A549 (cell line): ENCODE measurements at regions not wholly inside any gene's neighbourhood (a gene's known extent, or its start where the extent isn't known, plus 50 kb on each side); places are given as distances from the start of the nearest gene placed in this dataset.
A peak's percentile ranks its signal among the peaks of the same experiment; 100 is the strongest.

Experiments used
- ATAC-seq, 2 experiments: fragments of 200-7000 bp in 1 of 2; fragments of >200 bp in 1 of 2; cut with Nextera tagmentation in 1 of 2; cut with Tn5 transposase in 1 of 2; 3 replicates each; pipeline versions ENCODE4 v1.8.0 to v1.9.1; 2018 to 2020; ENCODE audit warnings: mild to moderate bottlenecking in 1 of 2, moderate library complexity in 1 of 2
- CTCF ChIA-PET: fragments of 300-600 bp; sonication (Branson Sonifier 250); formaldehyde crosslinking; extraction: SDS; loops from one replicate; lab custom pipeline; 2021; ENCODE audit warnings: antibody characterized with exemption, inconsistent platforms; lab: Yijun Ruan, JAX
- POLR2A ChIA-PET: fragments of 350-600 bp; formaldehyde crosslinking; extraction: SDS; loops from one replicate; lab custom pipeline; 2021; ENCODE audit warnings: antibody characterized with exemption, inconsistent platforms; lab: Yijun Ruan, JAX
- DNase-seq, 2 experiments: peaks; one replicate each; pipeline versions ENCODE4 v3.0.0 to v3.0.0-alpha.2; 2011 to 2016; ENCODE audit warnings: low read depth in 1 of 2, low spot score in 1 of 2
- FAIRE-seq: peaks from 2 replicates; lab custom pipeline; 2011; peaks lifted over from hg19 to GRCh38; lab: Jason Lieb, UNC
- H3K27ac ChIP-seq, 2 experiments: fragments of >200 bp; sonication (Bioruptor Twin); formaldehyde crosslinking; 3 replicates each; pipeline ENCODE4 v1.5.1; 2016 to 2017
- H3K4me1 ChIP-seq: fragments of >200 bp; sonication (Bioruptor Twin); formaldehyde crosslinking; 3 replicates; pipeline ENCODE4 v1.6.1; 2016
- H3K4me2 ChIP-seq: fragments of >200 bp; sonication (Bioruptor Twin); formaldehyde crosslinking; 3 replicates; pipeline ENCODE4 v1.6.1; 2016
- H3K4me3 ChIP-seq: fragments of >200 bp; sonication (Bioruptor Twin); formaldehyde crosslinking; 3 replicates; pipeline ENCODE4 v1.5.1; 2016
- H3K9me3 ChIP-seq: fragments of >200 bp; sonication (Bioruptor Twin); formaldehyde crosslinking; 3 replicates; pipeline ENCODE4 v1.6.1; 2016
- BHLHE40 ChIP-seq: IDR thresholded peaks from 2 replicates; pipeline ENCODE4 v1.6.1; 2012; ENCODE audit warnings: low read depth, low read length, inconsistent platforms
- CEBPB ChIP-seq, 2 experiments: fragments of >200 bp in 1 of 2; sonication (Bioruptor Twin) in 1 of 2; formaldehyde crosslinking in 1 of 2; IDR thresholded peaks; 2 replicates each; pipeline ENCODE4 v1.6.1; 2012 to 2016
- CHD2 ChIP-seq: fragments of 150-350 bp; IDR thresholded peaks from 2 replicates; pipeline ENCODE4 v1.6.1; 2014; ENCODE audit warnings: low read length; ENCODE audit not compliant: partially characterized antibody
- CHD4 ChIP-seq: fragments of 200-600 bp; sonication (generic); IDR thresholded peaks from 2 replicates; pipeline ENCODE4 v1.6.1; 2016; ENCODE audit warnings: antibody characterized with exemption, mild to moderate bottlenecking, borderline replicate concordance
- EHF ChIP-seq: fragments of 250-450 bp; sonication (Bioruptor Pico); IDR thresholded peaks from 2 replicates; pipeline ENCODE4 v1.5.0; 2020; ENCODE audit warnings: mild to moderate bottlenecking
- FOSL2 ChIP-seq, 2 experiments: fragments of 450-650 bp in 1 of 2; fragments of >200 bp in 1 of 2; sonication (Bioruptor Twin) in 1 of 2; formaldehyde crosslinking; IDR thresholded peaks; 2 replicates each; pipeline versions ENCODE4 v1.5.0 to v1.6.1; 2016 to 2020; ENCODE audit warnings: mild to moderate bottlenecking in 1 of 2, moderate library complexity in 1 of 2
- FOXS1 ChIP-seq: fragments of 250-450 bp; sonication (Bioruptor Pico); IDR thresholded peaks from 2 replicates; pipeline ENCODE4 v1.5.0; 2020; ENCODE audit warnings: mild to moderate bottlenecking, moderate library complexity
- GATA3 ChIP-seq: IDR thresholded peaks from 2 replicates; pipeline ENCODE4 v1.6.1; 2012; ENCODE audit warnings: borderline replicate concordance
- HDAC2 ChIP-seq: fragments of 200-600 bp; sonication (generic); IDR thresholded peaks from 2 replicates; pipeline ENCODE4 v1.6.1; 2016
- HOXB13 ChIP-seq: fragments of 250-450 bp; sonication (Bioruptor Pico); IDR thresholded peaks from 2 replicates; pipeline ENCODE4 v1.5.0; 2020; ENCODE audit warnings: low read depth, mild to moderate bottlenecking, moderate library complexity
- HOXB5 ChIP-seq: fragments of 250-450 bp; sonication (Bioruptor Pico); IDR thresholded peaks from 2 replicates; pipeline ENCODE4 v1.5.0; 2020; ENCODE audit warnings: mild to moderate bottlenecking, moderate library complexity
- JUN ChIP-seq, 2 experiments: fragments of >200 bp; sonication (Bioruptor Twin); formaldehyde crosslinking; IDR thresholded peaks; 2 replicates in 1 of 2; 3 replicates in 1 of 2; pipeline ENCODE4 v1.6.1; 2016 to 2017
- KDM1A ChIP-seq: fragments of 200-600 bp; sonication (generic); IDR thresholded peaks from 2 replicates; pipeline ENCODE4 v1.6.1; 2016; ENCODE audit warnings: low read depth, mild to moderate bottlenecking
- MAFK ChIP-seq: fragments of 450-650 bp; IDR thresholded peaks from 2 replicates; pipeline ENCODE4 v1.6.1; 2014; ENCODE audit not compliant: partially characterized antibody
- PHF8 ChIP-seq: fragments of 200-600 bp; sonication (generic); IDR thresholded peaks from 2 replicates; pipeline ENCODE4 v1.6.1; 2016; ENCODE audit warnings: low read depth, mild to moderate bottlenecking, antibody characterized with exemption, moderate library complexity, borderline replicate concordance
- POLR2A ChIP-seq: IDR thresholded peaks from 2 replicates; pipeline ENCODE4 v1.6.1; 2012; ENCODE audit warnings: mild to moderate bottlenecking, low read length
- SMC3 ChIP-seq: fragments of >200 bp; sonication (Bioruptor Twin); formaldehyde crosslinking; IDR thresholded peaks from 3 replicates; pipeline ENCODE4 v1.6.1; 2018; ENCODE audit warnings: inconsistent platforms
- SREBF2 ChIP-seq: fragments of 450-650 bp; IDR thresholded peaks from 2 replicates; pipeline ENCODE4 v1.6.1; 2014; ENCODE audit warnings: mild to moderate bottlenecking, moderate library complexity
- ZC3H11A ChIP-seq: fragments of 450-650 bp; IDR thresholded peaks from 2 replicates; pipeline ENCODE4 v1.6.1; 2014; ENCODE audit warnings: antibody characterized with exemption, mild to moderate bottlenecking
- ZFP36 ChIP-seq: fragments of 450-650 bp; IDR thresholded peaks from 2 replicates; pipeline ENCODE4 v1.6.1; 2014; ENCODE audit warnings: borderline replicate concordance; ENCODE audit not compliant: partially characterized antibody
- WGBS: methylation state at CpG from one replicate; pipeline ENCODE4 v1.1.6; 2017; ENCODE audit errors: missing lambda C conversion rate; 5-methylcytosine and 5-hydroxymethylcytosine counted together
- TF ChIP-seq, protein P1 (sequence below): fragments of 450-650 bp; IDR thresholded peaks from 2 replicates; pipeline ENCODE4 v1.6.1; 2014; ENCODE audit warnings: antibody characterized with exemption
- TF ChIP-seq, protein P2 (sequence below): fragments of >200 bp; sonication (Bioruptor Twin); formaldehyde crosslinking; IDR thresholded peaks from 3 replicates; pipeline ENCODE4 v1.6.1; 2016
- TF ChIP-seq, protein P3 (sequence below): IDR thresholded peaks from 2 replicates; pipeline ENCODE4 v1.6.1; 2012; ENCODE audit warnings: low read depth, borderline replicate concordance
- TF ChIP-seq, protein P4 (sequence below): fragments of >200 bp; sonication (Bioruptor Twin); formaldehyde crosslinking; IDR thresholded peaks from 2 replicates; pipeline ENCODE4 v1.6.1; 2016
- TF ChIP-seq, protein P5 (sequence below): IDR thresholded peaks from 2 replicates; pipeline ENCODE4 v1.6.1; 2012

DNA sequence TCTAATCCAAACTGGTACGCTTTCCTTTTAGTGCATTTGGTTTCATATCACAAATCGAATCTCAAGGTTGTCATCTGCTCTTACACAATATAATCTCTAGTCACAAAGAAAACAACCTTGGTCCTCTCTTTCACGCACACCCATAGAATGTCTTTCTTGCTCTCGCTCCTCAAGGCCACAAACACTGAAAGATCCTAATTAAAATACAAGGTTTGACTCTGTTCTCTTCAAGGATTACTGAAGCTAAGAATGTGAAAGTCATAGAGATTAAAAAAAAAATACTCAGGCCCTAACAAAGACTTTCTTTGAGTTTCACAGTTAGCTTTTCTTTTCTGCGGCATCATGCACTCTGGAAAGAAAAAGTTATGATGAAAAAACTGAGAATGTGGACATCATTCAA, 891.5 kb downstream of the EFNB2 start (continued):
- TF ChIP-seq ZC3H11A (no peak), POLR2A (no peak)

DNA sequence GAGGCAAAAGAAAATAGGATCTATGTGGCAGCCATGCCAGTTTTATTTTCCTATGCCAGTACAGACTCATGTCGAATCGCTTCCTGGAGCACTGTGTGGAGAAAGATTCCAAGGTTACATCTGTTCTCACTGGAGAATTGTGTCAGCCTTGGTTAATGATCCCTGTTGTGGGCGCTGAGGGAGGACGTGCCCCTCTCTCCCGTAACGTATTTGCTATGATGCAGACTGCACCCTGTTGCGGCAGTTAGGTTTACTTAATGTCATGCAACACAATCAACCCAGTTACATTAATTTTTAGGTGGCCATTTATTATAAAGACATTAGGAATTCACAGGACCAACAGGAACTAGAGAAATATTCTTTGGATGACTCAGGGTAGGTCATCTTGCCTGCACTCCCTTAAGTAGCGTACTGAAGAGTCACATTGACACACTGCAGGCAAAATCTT, 892.9 kb downstream of the EFNB2 start:
- 2% methylated on average over 8 of the region's 8 CpGs for WGBS
- Histone ChIP-seq H3K4me1 (peaks cover 3% of the 10 kb centered on the region; the same call in 1 of the 3 replicates), H3K9me3 (no peaks in the 10 kb centered on the region), H3K27ac (peak overlapping the region; percentile 37 to 76; a peak in 4 of 6 replicates), H3K4me3 (peak overlapping the region; percentile 35), H3K4me2 (peak overlapping the region; percentile 69)
- ATAC-seq: peak; percentile 79 to 93
- ChIA-PET POLR2A (no interaction called here), CTCF (no interaction called here)
- peak; percentile 13 to 64 for DNase-seq
- TF ChIP-seq GATA3: peak; percentile 21; the same call in 1 of the 2 replicates
- TF ChIP-seq, protein P1, sequence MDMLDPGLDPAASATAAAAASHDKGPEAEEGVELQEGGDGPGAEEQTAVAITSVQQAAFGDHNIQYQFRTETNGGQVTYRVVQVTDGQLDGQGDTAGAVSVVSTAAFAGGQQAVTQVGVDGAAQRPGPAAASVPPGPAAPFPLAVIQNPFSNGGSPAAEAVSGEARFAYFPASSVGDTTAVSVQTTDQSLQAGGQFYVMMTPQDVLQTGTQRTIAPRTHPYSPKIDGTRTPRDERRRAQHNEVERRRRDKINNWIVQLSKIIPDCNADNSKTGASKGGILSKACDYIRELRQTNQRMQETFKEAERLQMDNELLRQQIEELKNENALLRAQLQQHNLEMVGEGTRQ: no peak
- TF ChIP-seq, protein P2, sequence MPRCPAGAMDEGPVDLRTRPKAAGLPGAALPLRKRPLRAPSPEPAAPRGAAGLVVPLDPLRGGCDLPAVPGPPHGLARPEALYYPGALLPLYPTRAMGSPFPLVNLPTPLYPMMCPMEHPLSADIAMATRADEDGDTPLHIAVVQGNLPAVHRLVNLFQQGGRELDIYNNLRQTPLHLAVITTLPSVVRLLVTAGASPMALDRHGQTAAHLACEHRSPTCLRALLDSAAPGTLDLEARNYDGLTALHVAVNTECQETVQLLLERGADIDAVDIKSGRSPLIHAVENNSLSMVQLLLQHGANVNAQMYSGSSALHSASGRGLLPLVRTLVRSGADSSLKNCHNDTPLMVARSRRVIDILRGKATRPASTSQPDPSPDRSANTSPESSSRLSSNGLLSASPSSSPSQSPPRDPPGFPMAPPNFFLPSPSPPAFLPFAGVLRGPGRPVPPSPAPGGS: no peak
- no peak for TF ChIP-seq MAFK
- TF ChIP-seq, protein P3, sequence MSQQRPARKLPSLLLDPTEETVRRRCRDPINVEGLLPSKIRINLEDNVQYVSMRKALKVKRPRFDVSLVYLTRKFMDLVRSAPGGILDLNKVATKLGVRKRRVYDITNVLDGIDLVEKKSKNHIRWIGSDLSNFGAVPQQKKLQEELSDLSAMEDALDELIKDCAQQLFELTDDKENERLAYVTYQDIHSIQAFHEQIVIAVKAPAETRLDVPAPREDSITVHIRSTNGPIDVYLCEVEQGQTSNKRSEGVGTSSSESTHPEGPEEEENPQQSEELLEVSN: no peak
- no peak for TF ChIP-seq JUN (IDR thresholded peaks at IDR 0.05)
- TF ChIP-seq FOXS1 (CRISPR knock-in tag): no peak
- no peak for TF ChIP-seq HOXB13 (CRISPR knock-in tag)
- TF ChIP-seq, protein P4, sequence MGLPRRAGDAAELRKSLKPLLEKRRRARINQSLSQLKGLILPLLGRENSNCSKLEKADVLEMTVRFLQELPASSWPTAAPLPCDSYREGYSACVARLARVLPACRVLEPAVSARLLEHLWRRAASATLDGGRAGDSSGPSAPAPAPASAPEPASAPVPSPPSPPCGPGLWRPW: no peak
- no peak for TF ChIP-seq ZFP36
- no peak for TF ChIP-seq CHD2
- TF ChIP-seq CEBPB (IDR thresholded peaks at IDR 0.05): peak in 1 of 2 experiments; percentile 21; a peak in 1 of 4 replicates
- no peak for TF ChIP-seq ZC3H11A
- no peak for TF ChIP-seq EHF (CRISPR knock-in tag)
- no peak for FAIRE-seq

DNA sequence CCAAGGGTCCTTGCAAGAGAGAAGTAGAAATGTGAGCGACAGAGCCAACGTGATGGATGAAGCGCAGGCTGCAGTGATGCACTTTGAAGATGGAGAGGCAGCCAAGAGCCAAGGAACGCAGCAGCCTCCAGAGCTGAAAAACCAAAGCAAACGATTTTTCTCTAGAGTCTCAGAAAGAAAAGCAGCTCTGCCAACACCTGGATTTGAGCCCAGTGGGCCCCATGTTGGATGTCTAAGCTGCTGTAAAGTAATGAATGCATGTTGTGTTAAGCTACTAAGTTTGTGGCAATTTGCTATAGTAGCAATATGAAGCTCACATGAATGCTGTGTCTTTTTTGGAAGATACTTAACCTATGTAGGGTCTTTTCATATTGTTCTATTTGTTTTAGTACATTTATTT, 894.3 kb downstream of the EFNB2 start:
- TF ChIP-seq PHF8: no peak
- no peak for TF ChIP-seq BHLHE40
- TF ChIP-seq, protein P2: no peak
- no peak for TF ChIP-seq POLR2A
- TF ChIP-seq HOXB5 (CRISPR knock-in tag): no peak
- POLR2A ChIA-PET: no interaction called here
- FAIRE-seq (no peak), DNase-seq (no peak), ATAC-seq (no peak)
- H3K9me3 ChIP-seq: no peaks in the 10 kb centered on the region
- CTCF ChIA-PET: no interaction called here
- H3K4me3 ChIP-seq: no peak overlapping the region
- H3K4me1 ChIP-seq: peaks cover 3% of the 10 kb centered on the region; the same call in 1 of the 3 replicates
- H3K27ac ChIP-seq: no peak overlapping the region
- WGBS: 61% methylated on average over 5 of the region's 5 CpGs
- H3K4me2 ChIP-seq: no peak overlapping the region

DNA sequence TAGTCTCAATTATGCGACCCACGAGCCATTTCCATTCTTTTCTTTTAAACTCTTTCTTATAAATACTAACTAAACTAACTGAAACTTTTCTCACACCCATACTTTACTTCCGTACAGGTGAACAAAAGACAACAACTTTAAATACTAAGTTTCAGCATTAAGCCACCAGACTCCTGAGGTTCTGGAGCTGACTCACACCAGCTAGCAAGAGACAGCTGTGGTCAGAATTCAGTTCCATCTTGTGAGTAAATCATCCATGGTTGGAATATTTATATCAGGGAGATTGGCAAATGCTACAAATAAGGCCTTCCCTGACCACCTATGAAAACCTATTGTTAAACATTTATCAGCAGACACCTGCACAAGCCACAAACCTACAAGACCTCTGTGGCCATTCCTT, 897.0 kb downstream of the EFNB2 start:
- POLR2A ChIA-PET: no interaction called here
- WGBS: 38% methylated on average over 3 of the region's 3 CpGs
- FAIRE-seq: no peak
- no peak for DNase-seq
- Histone ChIP-seq H3K9me3 (no peaks in the 10 kb centered on the region), H3K4me3 (no peak overlapping the region), H3K4me1 (peaks cover 3% of the 10 kb centered on the region; the same call in 2 of the 3 replicates), H3K27ac (no peak overlapping the region), H3K4me2 (no peak overlapping the region)
- no peak for ATAC-seq
- CTCF ChIA-PET: no interaction called here
- TF ChIP-seq, protein P5, sequence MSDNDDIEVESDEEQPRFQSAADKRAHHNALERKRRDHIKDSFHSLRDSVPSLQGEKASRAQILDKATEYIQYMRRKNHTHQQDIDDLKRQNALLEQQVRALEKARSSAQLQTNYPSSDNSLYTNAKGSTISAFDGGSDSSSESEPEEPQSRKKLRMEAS: no peak
- TF ChIP-seq KDM1A (no peak), SMC3 (no peak), CHD4 (no peak), HDAC2 (no peak), ZFP36 (no peak), FOSL2 (IDR thresholded peaks at IDR 0.05) (no peak), FOSL2 (CRISPR knock-in tag; IDR thresholded peaks at IDR 0.05) (no peak), SREBF2 (no peak), CEBPB (IDR thresholded peaks at IDR 0.05) (no peak)
- TF ChIP-seq, protein P4: no peak
